ENCODE measurements at regions not wholly inside any gene's neighbourhood (a gene's known extent, or its start where the extent isn't known, plus 50 kb on each side); places are given as distances from the start of the nearest gene placed in this dataset.

DNA sequence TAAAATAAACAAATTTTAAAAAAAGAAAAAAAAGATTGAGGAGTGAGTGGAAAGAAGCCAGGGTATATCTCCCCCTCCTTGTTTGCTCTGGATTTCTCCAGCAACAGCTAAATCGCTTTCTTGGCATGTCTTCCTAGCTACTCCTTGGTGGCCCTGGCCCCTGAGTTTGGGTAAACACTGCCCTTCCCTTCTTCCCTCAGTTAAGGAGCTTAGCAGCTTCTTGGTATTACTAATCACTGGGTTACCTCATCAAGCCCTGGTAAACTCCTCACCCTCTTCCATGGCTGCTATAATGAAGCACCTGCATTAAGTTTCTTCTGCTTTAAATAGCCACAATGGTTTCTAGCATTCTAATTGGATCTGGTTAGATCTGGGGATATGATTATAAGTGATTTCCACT, 269.8 kb downstream of the FZD1 start:
- TF ChIP-seq, protein P1, sequence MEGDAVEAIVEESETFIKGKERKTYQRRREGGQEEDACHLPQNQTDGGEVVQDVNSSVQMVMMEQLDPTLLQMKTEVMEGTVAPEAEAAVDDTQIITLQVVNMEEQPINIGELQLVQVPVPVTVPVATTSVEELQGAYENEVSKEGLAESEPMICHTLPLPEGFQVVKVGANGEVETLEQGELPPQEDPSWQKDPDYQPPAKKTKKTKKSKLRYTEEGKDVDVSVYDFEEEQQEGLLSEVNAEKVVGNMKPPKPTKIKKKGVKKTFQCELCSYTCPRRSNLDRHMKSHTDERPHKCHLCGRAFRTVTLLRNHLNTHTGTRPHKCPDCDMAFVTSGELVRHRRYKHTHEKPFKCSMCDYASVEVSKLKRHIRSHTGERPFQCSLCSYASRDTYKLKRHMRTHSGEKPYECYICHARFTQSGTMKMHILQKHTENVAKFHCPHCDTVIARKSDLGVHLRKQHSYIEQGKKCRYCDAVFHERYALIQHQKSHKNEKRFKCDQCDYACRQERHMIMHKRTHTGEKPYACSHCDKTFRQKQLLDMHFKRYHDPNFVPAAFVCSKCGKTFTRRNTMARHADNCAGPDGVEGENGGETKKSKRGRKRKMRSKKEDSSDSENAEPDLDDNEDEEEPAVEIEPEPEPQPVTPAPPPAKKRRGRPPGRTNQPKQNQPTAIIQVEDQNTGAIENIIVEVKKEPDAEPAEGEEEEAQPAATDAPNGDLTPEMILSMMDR (IDR thresholded peaks at IDR 0.05) = no peak
- no peak for TF ChIP-seq POLR2A (IDR thresholded peaks at IDR 0.05)
